NCI-H1048 (cell line): ENCODE measurements at regions not wholly inside any gene's neighbourhood (a gene's known extent, or its start where the extent isn't known, plus 50 kb on each side); places are given as distances from the start of the nearest gene placed in this dataset.
A peak's percentile ranks its signal among the peaks of the same experiment; 100 is the strongest.
"Not testable (repeated sequence)": the region's sequence is repeated elsewhere in the genome, so short reads cannot be mapped to it uniquely, and the experiment has no call there.

Source experiments
- DNase-seq: peaks from one replicate; lab custom pipeline; 2025; lab: John Stamatoyannopoulos, UW

DNA sequence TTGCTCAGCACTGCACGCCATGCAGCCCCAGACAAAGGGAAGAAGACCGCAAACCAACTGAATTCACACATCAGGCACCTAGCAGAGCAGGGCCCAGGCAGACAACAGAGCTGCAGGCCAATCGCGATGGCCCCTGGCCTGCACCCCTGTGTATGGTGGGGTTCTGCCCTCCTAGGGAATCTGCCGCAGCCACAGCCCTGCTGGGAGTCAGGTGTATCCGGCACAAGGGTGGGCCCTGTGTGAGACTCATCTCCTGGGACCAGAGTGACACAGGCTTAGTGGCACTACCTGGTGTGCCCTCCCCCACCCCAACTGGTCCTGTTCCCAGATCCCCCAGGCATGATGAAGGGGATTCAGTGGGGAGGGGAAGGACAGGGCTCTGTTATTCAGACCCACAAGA is 122.8 kb downstream of the ATPSCKMT start:
- no peak for DNase-seq

DNA sequence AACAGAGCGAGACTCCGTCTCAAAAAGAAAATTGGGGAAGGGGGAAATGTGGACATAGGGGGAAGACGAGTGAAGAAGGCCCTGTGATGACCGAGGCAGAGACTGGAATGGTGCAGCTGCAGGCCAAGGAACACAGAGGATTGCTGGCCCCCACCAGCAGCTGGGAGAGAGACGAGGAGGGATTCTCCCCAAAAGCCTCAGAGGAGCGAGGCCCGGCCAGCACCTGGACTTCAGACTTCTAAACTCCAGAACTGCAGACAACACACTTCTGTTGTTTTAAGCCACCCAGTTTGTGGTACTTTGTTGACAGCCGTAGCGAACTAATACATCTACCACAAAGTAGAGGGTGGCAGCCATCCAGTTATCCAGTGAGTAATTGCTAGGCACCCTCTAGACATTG is 124.6 kb downstream of the ATPSCKMT start:
- no peak for DNase-seq

DNA sequence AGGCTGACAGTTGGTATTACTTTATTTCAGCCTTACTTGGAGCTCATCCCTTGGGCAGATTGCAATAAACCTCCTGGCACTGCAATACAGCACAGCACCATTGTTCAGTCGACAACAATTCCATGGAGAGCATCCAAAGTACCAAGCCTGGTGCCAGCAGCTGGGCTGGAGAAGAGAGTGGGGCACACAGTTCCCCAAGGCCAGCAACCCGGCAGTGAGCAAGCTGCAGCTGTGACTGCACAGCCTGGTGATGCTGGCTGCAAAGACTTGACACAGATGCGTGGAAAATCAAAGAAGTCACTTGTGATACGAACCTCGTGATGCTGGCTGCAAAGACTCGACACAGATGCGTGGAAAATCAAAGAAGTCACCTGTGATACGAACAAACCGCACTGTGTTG is 125.4 kb downstream of the ATPSCKMT start:
- DNase-seq, result no peak

DNA sequence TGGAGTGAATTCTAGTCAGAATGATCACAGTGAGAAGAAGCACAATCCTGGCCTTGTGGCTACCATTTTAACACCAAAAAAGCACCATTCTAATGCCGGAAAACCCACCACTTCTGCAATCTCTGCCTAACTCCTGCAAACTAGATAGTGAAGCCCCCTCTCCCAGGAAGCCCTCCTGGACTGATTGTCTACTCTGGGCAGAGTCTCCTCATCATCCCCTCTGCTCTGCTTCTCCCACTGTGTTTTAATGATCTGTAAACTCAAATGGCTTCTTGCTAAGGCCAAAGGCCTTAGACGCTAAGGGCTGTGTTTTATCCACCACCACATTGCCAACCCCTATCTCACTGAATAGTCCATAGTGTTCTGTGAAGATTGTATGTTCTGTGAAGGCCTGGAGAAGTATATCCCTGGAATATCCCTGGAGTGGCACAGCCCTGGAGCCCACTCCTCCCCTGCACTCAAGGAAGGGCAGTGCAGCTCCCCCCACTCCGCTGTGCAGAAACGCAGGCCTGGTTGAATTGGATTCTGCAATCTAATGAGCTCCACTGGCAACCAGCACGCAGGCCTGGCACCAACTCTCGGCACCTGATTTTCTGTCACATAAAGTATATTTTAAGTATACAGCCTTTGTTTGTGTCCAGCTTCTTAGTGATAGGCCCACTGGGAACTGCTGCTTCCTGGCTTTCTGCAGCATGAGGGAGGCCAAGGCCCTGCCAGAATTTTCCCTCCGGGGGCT is 126.3 kb downstream of the ATPSCKMT start:
- no peak for DNase-seq

DNA sequence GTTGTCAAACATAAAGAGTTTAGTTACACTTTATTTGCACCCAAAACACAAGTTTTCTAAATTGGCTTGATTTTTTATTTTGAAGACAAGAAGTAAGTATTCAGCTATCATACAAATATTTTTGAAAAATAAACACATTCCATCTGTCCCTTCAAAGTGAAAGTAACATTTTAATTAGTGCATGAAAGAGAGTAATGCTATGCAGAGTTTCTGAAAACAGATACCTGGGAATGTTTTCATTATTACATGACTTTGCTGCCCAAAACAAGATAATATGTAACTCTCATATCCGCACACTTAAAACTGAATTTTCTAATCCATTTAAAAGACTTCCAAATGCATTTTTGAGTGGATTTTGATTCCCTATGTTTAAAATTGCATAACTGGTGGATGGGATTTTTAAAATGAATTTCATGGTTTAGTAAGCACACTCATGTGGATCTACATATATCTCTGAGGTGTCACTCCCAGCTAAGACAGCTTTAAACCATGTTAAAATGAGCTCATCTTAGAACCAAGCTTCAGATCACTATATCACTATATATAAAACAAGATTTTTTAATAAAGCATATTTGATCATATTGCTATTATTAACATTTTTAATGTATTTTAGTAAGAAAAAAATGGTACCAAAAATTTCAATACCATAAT is 127.5 kb downstream of the ATPSCKMT start:
- DNase-seq, result no peak

DNA sequence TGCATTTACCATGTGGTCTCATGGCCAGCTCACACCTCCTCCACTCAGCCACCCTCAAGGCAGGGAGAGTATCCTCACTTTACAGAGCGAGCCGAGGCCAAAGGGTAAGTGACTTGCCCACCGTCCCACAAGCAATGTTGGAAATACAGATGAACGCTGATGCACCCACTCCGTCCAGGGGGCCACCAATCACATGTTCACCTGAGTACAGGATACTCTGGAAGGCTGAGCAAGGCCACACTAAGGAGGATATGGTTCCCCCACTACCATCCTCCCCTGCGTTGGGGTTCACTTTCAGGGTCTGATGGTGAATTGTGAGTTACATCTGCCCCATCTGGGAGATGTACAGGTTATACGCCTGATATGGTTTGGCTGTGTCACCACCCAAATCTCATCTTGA is 128.8 kb downstream of the ATPSCKMT start:
- no peak for DNase-seq

DNA sequence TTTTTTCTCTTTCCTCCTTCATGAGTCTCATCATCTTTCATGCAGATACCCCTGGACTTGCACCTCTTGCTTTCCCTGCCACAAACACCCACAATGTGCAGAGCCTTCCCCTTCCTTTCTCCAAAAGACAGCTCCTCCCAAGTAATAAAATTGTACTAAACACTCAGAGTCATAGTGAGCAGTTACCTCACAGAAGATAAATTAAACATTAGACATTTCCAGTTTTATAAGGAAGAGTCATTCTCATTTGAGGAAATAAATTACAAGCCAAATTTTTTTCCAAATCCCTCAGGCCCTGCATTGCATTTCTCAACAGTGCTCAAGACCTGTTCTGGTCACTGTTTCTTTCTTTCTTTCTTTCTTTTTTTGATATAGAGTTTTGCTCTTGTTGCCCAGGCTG is 131.5 kb downstream of the ATPSCKMT start:
- DNase-seq, result no peak

DNA sequence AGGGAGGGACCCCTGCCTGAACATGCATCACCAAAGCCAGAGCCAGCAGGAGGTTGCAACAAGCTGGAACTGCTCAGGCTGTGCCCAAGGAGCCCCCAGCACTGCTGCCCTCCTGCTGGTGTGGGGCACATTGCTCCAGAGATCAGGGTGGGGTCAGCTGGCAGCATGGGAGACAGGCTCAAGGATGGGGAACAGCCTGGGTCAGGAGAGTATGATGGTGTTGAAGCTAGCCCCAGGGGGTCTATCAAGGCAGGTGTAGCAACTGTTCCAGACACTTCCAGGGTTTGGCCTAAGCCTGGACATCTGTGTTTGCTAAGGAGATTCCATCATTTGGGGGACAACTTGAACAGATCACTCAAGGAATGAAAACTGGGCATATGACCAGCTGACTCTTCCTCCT is 133.1 kb downstream of the ATPSCKMT start:
- no peak for DNase-seq

DNA sequence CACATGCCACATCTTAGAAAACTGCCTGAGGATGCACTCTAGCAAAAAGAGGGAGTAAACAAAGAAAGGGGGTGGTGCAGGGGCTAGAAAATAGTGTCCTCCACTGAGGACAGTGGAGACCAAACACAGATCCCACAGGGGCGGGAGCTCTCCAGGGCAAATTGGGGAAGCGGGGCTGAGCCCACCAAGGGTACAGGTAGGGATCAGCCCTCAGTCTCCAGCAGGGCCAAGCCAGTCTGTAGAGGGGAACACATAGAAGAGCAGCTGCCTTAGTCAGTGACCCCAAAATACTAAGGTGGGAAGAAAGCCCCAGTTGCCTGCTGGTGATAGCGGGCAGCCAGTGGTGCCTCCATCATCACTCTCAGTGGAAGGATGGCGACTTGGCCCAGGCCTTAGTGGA is 134.0 kb downstream of the ATPSCKMT start:
- no peak for DNase-seq

DNA sequence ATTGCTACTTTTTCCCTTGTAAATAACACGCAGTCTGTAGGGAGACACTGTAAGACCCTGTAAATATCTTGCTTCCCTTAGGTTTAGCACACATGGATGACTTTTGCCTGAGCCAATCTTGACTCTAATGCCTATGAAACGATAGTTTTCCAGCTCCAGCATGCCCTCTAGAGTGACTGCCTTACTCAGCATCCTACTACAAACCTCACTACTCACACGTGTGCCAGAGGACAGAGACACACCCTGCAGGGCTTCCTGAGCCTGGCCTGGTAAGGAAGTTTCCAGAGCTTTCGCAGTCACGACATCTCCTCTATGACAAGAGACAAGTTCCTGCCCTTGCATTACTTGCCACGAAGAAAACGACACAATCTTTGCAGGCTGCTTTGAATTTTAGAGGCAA is 138.1 kb downstream of the ATPSCKMT start:
- peak; percentile 27 for DNase-seq

DNA sequence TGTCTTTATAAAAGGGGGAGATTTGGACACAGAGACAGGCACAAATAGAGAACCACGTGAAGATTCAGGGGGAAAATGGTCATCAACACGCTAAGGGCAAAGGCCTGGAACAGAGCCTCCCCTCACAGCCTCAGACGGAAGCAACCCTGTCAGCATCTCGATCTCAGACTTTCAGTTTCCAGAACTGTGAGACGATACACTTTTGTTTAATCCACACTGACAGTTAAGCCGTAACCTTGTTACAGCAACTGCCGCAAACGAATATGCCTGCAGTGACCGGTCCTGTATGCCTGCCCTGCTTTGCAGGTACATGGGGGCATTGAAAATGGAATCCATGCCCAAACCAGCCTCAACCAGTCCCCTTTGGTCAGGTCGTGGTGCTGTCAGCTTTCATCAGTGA is 139.5 kb downstream of the ATPSCKMT start:
- no peak for DNase-seq

DNA sequence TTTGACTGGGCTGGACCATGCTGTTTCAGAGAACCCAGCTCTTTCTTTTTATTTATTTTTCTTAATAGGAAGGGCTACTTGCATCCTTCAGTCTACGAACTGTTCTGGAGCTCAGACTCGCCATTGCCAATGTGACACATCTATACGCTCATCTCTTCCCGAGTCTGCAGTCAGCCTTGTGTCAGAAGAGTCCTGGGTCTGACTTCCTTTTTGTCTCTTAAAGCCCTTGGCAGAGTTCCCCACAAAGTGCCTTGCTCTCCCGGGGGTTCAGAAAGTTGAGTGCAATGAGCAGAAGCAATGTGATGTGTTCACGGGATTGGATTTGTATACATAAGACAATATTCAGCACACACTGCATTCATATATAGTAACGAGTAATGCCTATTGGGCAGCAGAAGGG is 140.4 kb downstream of the ATPSCKMT start:
- no peak for DNase-seq

DNA sequence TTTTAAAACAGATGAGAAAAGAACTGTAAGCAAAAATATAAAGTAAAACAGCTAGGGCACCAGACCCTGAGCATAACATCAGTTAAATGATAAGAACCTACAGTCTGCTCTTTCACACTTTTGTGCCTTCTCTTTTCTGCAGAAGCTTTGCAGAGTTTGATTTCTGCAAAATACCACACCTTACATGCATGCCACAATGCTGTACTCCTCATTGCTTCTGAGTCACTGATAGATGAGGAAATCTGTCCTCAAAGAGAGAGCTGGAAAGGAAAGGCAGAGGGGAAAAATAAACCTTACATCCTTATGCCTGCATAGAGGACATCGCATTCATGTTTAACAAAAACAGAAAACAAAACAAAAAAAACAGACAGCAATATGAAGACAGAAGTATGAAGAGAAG is 142.9 kb downstream of the ATPSCKMT start:
- no peak for DNase-seq

DNA sequence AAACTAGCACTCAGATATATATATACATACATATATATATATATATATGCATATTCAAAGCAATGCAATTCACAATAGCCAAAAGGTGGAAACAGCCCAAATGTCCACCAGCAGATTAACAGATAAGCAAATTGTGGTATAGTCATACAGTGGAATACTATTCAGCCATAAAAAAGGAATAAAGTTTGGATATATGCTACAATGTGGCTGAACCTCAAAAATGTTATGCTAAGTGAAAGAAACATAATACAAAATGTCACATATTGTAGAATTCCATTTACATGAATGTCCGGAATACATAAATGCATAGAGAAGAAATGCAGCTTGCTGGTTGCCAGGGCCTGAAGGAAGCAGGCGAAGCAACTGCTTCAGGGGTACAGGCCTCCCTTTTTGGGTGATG is 143.4 kb downstream of the ATPSCKMT start:
- DNase-seq, result no peak

DNA sequence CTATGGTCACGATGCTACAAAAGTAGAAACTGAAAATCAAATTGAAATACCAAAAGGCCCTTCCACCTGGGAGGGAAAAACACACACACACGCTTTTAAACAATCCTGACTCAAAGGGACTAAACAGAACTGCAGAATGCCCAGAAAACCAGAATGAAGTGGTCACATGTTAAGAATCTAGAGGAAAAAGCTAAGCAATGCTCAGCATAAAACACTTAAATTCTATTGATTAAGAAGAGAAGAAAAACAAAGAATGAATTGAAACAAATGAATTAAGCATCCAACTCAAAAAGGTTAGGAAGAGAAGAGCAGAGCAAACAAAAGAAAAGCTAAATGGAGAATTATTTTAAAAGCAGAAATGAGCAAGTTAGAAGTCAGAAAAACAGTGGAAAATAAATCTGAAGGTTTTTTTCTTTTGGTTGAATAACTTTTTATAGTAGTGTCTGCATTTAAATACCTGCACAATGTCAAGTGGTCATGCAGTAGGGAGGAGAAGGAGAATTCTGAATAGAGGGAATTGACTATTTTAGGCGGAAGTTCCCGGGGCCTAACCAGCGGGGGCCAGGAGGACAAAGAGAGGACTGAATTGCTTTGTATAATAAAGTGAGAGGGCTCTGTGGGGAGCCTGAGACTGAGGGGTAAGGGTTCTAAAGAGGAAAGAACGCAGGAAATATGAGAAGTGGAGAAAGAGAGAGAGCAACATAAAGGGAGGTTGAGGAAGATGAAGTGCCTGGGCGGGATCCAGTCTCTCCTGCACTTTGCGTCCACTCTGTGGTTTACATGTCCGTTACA is 146.8 kb downstream of the ATPSCKMT start:
- DNase-seq, result no peak

DNA sequence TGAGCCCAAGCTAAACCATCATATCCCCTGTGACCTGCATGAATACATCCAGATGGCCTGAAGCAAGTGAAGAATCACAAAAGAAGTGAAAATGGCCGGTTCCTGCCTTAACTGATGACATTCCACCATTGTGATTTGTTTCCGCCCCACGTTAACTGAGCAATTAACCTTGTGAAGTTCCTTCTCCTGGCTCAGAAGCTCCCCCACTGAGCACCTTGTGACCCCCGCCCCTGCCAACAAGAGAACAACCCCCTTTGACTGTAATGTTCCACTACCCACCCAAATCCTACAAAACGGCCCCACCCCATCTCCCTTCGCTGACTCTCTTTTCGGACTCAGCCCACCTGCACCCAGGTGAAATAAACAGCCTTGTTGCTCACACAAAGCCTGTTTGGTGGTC is 147.5 kb downstream of the ATPSCKMT start:
- DNase-seq, result not testable (repeated sequence)

DNA sequence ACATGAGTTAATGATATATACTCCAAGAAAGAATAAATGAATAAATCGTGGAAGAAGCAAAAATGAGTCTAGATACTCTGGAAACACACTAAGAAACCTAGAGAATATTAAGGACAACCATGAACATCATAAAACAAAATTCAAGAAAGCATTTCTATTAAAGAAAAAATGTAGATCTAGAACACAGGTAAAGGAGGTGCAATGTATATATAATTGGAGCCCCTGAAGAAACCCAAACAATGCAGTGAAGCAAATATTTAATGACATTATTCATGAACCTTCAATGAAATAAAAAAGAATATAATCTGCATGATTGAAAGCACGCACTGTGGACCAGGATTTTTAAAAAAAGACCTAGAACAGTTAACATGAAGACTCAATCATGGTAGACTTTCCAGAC is 150.1 kb downstream of the ATPSCKMT start:
- DNase-seq, result no peak

DNA sequence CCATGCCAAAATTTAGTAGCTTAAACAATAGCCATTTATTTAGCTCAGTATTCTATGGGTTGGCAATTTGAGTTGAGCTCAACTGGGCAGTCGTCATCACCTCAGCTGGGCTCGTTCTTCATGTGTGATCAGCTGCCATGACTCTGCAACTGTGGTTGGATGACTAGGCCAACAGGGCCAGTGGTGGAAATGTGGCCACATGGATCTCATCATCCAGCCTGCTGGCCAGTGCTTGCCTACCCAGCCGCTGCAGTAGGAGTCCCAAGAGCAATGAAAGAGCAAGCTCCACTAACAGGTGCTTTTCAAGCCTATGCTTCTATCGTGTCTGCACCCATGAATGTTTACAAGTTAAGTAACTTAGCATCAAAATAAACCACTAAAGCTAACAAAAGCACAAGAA is 158.0 kb downstream of the ATPSCKMT start:
- no peak for DNase-seq

DNA sequence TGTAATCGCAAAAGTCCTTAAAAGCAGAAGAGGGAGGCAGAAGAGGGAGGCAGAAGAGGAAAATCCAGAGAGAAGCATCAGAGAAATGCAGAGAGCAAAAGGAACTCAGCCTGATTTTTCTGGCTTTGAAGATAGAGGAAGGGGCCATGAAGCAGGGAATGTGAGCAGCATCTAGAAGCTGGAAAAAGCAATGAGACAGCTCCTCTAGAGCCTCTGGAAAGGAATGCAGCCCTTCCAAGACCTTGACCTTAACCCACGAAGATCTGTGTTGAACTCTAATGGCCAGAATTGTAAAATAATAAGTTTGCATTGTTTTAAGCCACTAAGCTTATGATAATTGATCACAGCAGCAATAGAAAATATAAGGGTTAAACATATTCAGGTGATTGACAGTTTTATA is 159.6 kb downstream of the ATPSCKMT start:
- DNase-seq, result no peak

DNA sequence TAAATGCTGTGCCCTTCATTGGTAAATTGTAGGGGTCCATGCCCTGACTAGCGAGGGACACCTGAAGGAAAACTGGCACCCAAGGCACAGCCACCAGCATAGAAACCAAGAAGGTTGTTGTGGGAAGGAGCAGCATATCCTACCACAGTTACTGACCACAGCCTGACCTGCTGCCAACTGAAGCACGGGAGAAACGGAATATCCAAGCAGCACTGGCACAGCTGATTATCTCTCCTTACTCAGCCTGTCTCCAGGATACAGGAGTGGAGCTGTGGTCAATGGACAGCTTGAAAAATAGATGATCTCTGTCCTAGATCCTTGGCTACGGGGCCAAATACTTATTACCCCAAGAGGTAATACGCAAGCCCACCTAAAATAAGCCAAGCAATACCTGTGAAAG is 164.5 kb downstream of the ATPSCKMT start:
- no peak for DNase-seq

DNA sequence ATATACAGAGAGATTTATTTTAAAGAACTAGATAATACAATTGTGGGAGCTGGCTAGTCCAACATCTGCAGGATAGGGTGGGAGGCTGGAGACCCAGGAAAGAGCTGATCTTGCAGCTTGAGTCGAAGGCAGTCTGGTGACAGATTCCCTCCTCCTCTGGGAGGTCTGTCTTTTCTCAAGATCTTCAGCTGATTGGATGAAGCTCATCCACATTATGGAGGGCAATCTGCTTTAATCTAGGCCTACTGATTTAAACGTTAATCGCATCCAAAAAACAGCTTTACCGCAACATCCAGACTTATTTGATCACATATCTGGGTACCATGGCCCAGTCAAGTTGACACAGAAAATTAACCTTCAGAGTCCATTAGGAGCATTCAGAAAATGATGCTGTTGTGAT is 168.1 kb downstream of the ATPSCKMT start:
- no peak for DNase-seq

DNA sequence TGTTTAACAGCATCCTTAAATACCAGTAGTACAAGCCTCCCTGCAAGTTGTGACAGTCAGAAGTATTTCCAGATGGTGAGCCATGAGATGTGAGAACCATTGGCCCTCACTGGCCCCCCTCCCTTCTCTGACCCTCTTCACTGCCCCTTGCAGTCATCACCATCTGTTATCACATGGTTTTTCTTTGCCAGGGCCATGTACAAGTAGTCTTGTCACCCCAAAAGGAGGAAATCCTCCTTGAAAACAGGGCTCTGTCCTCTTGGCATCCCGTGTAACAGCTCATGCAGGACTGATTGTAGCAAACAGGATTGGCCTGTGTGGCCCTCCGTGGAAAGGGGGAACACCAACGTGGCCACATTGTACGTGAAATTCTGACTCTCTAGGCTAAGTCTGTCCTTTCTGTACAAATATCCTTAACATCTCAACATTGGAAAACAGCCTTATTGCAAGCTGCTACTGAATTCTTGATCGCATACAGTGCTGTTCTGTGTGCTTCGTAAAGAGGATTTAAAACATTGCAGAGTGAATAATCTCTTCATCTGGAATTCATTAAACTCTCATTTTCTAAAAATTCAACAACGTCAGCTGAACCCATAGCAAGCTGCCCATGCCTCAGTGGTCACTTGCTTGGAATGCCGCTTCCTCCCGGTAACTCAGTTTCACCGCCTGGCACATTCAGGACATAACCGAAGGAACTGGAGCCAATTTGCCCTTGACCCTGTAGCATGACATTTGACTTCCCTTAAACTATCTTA is 171.7 kb downstream of the ATPSCKMT start:
- DNase-seq, result no peak
